ENCODE measurements at regions not wholly inside any gene's neighbourhood (a gene's known extent, or its start where the extent isn't known, plus 50 kb on each side); places are given as distances from the start of the nearest gene placed in this dataset.

DNA sequence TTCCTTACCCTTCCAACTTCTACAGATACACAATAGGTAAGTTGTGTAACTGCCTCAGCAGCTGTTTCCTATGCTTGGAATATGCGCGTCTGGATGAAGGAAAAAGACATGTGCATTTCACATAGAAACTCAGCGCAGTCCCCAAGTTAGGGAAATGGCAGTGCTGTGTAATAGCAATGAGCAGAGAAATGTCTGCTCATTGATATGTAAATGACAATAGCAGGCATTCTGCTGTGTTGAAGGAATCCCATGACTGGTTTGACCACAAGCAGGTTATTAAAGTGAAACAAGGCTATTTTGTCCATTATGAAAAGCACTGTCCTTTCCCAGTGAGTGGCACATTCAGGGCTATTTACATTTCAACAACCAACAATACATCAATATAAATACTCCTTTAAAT lies 106.6 kb downstream of the BTG1 start:
- no peak for TF ChIP-seq EP300 (IDR thresholded peaks at IDR 0.05)
- no peak for TF ChIP-seq POLR2AphosphoS5 (IDR thresholded peaks at IDR 0.05)
